Neural progenitor cell (in vitro differentiated cells): ENCODE measurements at regions not wholly inside any gene's neighbourhood (a gene's known extent, or its start where the extent isn't known, plus 50 kb on each side); places are given as distances from the start of the nearest gene placed in this dataset.

ENCODE experiments used
- DNase-seq: peaks from one replicate; pipeline ENCODE4 v3.0.0-alpha.2; 2016; ENCODE audit warnings: low spot score
- H2AFZ ChIP-seq: fragments of 200-600 bp; sonication (generic); replicated peaks from 2 replicates; pipeline ENCODE4 v1.6.1; 2016; ENCODE audit warnings: antibody characterized with exemption
- H3F3A ChIP-seq: fragments of 200-600 bp; sonication (generic); 2 replicates; pipeline ENCODE4 v1.6.1; 2016; ENCODE audit warnings: antibody characterized with exemption, low read depth
- H3K27ac ChIP-seq: fragments of 200-600 bp; sonication (generic); 2 replicates; pipeline ENCODE4 v1.5.1; 2016; ENCODE audit warnings: mild to moderate bottlenecking
- H3K27me3 ChIP-seq: fragments of 200-600 bp; sonication (generic); 2 replicates; pipeline ENCODE4 v1.6.1; 2016; ENCODE audit warnings: mild to moderate bottlenecking, moderate library complexity
- H3K36me3 ChIP-seq: fragments of 200-600 bp; sonication (generic); 2 replicates; pipeline ENCODE4 v1.5.1; 2016
- H3K4me1 ChIP-seq: fragments of 200-600 bp; sonication (generic); 2 replicates; pipeline ENCODE4 v1.6.1; 2016; ENCODE audit warnings: mixed run types
- H3K4me2 ChIP-seq: fragments of 200-600 bp; sonication (generic); 2 replicates; pipeline ENCODE4 v1.6.1; 2016
- H3K4me3 ChIP-seq: fragments of 200-600 bp; sonication (generic); 2 replicates; pipeline ENCODE4 v1.5.1; 2016
- H3K79me2 ChIP-seq: fragments of 200-600 bp; sonication (generic); 2 replicates; pipeline ENCODE4 v1.6.1; 2016; ENCODE audit warnings: low read depth
- H3K9ac ChIP-seq: fragments of 200-600 bp; sonication (generic); 2 replicates; pipeline ENCODE4 v1.6.1; 2016
- H3K9me3 ChIP-seq: fragments of 200-600 bp; sonication (generic); 2 replicates; pipeline ENCODE4 v1.5.1; 2016; ENCODE audit warnings: low read depth
- H4K20me1 ChIP-seq: fragments of 200-600 bp; sonication (generic); 2 replicates; pipeline ENCODE4 v1.6.1; 2016; ENCODE audit warnings: low read depth
- H3K27ac Mint-ChIP-seq: 3 replicates; pipeline ENCODE4 v1.8.0; 2021; ENCODE audit warnings: mixed read lengths
- H3K27me3 Mint-ChIP-seq: 2 replicates; pipeline ENCODE4 v1.8.0; 2022; ENCODE audit warnings: low read depth, mild to moderate bottlenecking, inconsistent platforms, moderate library complexity, mixed read lengths; ENCODE audit not compliant: insufficient read depth
- H3K36me3 Mint-ChIP-seq: 3 replicates; pipeline ENCODE4 v1.8.0; 2021; ENCODE audit warnings: mixed read lengths
- H3K4me1 Mint-ChIP-seq: 3 replicates; pipeline ENCODE4 v1.8.0; 2021; ENCODE audit warnings: mixed read lengths
- H3K4me3 Mint-ChIP-seq: 3 replicates; pipeline ENCODE4 v1.8.0; 2021; ENCODE audit warnings: mild to moderate bottlenecking, moderate library complexity, mixed read lengths
- H3K9me3 Mint-ChIP-seq: 3 replicates; pipeline ENCODE4 v1.8.0; 2020; ENCODE audit warnings: mixed read lengths
- CTCF ChIP-seq: fragments of 200-600 bp; sonication (generic); IDR thresholded peaks from 2 replicates; pipeline ENCODE4 v1.5.1; 2017; ENCODE audit warnings: antibody characterized with exemption, mild to moderate bottlenecking
- EZH2 ChIP-seq: fragments of 200-600 bp; sonication (generic); IDR thresholded peaks from 2 replicates; pipeline ENCODE4 v1.6.1; 2017; ENCODE audit warnings: antibody characterized with exemption, mild to moderate bottlenecking, moderate library complexity
- EZH2phosphoT487 ChIP-seq: fragments of 200-600 bp; sonication (generic); IDR thresholded peaks from 2 replicates; pipeline ENCODE4 v1.6.1; 2017; ENCODE audit warnings: antibody characterized with exemption

GRCh38 chr6:148235446-148235845 lies 107.2 kb upstream of the SASH1 start:
- no peak overlapping the region for H3K27ac Mint-ChIP-seq
- no peaks in the 10 kb centered on the region for H3K9me3 Mint-ChIP-seq
- Histone ChIP-seq H3K4me3 (no peak overlapping the region), H3K9me3 (no peaks in the 10 kb centered on the region), H3F3A (no peaks in the 10 kb centered on the region), H3K4me2 (no peak overlapping the region), H3K27me3 (no peaks in the 10 kb centered on the region), H3K4me1 (no peaks in the 10 kb centered on the region), H3K36me3 (no peaks in the 10 kb centered on the region), H2AFZ (no peak overlapping the region), H3K9ac (no peak overlapping the region), H3K27ac (no peak overlapping the region), H3K79me2 (no peaks in the 10 kb centered on the region), H4K20me1 (no peaks in the 10 kb centered on the region)
- no peaks in the 10 kb centered on the region for H3K4me1 Mint-ChIP-seq
- no peak overlapping the region for H3K4me3 Mint-ChIP-seq
- no peaks in the 10 kb centered on the region for H3K36me3 Mint-ChIP-seq
- H3K27me3 Mint-ChIP-seq: peaks cover 2% of the 10 kb centered on the region
- no peak for TF ChIP-seq CTCF
- no peak for TF ChIP-seq EZH2
- no peak for TF ChIP-seq EZH2phosphoT487
- DNase-seq: no peak

GRCh38 chr6:148238713-148239112 lies 103.9 kb upstream of the SASH1 start:
- DNase-seq: no peak
- no peak overlapping the region for H3K9ac ChIP-seq
- no peak overlapping the region for H3K4me2 ChIP-seq
- no peaks in the 10 kb centered on the region for H3K4me1 ChIP-seq
- no peaks in the 10 kb centered on the region for H3K79me2 ChIP-seq
- Mint-ChIP-seq H3K27me3 (peaks cover 3% of the 10 kb centered on the region), H3K27ac (no peak overlapping the region), H3K4me1 (no peaks in the 10 kb centered on the region), H3K36me3 (no peaks in the 10 kb centered on the region), H3K9me3 (no peaks in the 10 kb centered on the region), H3K4me3 (no peak overlapping the region)
- H3K9me3 ChIP-seq: no peaks in the 10 kb centered on the region
- TF ChIP-seq EZH2 (no peak), EZH2phosphoT487 (no peak), CTCF (no peak)
- H3K27me3 ChIP-seq: no peaks in the 10 kb centered on the region
- no peak overlapping the region for H3K27ac ChIP-seq
- no peak overlapping the region for H2AFZ ChIP-seq
- H3K36me3 ChIP-seq: no peaks in the 10 kb centered on the region
- H3K4me3 ChIP-seq: no peak overlapping the region
- no peaks in the 10 kb centered on the region for H3F3A ChIP-seq
- no peaks in the 10 kb centered on the region for H4K20me1 ChIP-seq

GRCh38 chr6:148239215-148239614 lies 103.4 kb upstream of the SASH1 start:
- Mint-ChIP-seq H3K27ac (no peak overlapping the region), H3K9me3 (no peaks in the 10 kb centered on the region), H3K27me3 (peaks cover 3% of the 10 kb centered on the region), H3K4me3 (no peak overlapping the region), H3K4me1 (peaks cover under 1% of the 10 kb centered on the region), H3K36me3 (no peaks in the 10 kb centered on the region)
- H3F3A ChIP-seq: no peaks in the 10 kb centered on the region
- H3K9ac ChIP-seq: no peak overlapping the region
- no peaks in the 10 kb centered on the region for H3K27me3 ChIP-seq
- no peak for DNase-seq
- H2AFZ ChIP-seq: no peak overlapping the region
- H3K9me3 ChIP-seq: no peaks in the 10 kb centered on the region
- H3K4me1 ChIP-seq: no peaks in the 10 kb centered on the region
- no peaks in the 10 kb centered on the region for H3K79me2 ChIP-seq
- no peaks in the 10 kb centered on the region for H3K36me3 ChIP-seq
- no peaks in the 10 kb centered on the region for H4K20me1 ChIP-seq
- no peak overlapping the region for H3K27ac ChIP-seq
- TF ChIP-seq EZH2phosphoT487: no peak
- H3K4me3 ChIP-seq: no peak overlapping the region
- no peak overlapping the region for H3K4me2 ChIP-seq

- Histone ChIP-seq H4K20me1 (no peaks in the 10 kb centered on the region), H2AFZ (no peak overlapping the region), H3K4me2 (no peak overlapping the region), H3K9ac (no peak overlapping the region), H3K4me3 (no peak overlapping the region), H3K79me2 (no peaks in the 10 kb centered on the region), H3K36me3 (no peaks in the 10 kb centered on the region), H3F3A (no peaks in the 10 kb centered on the region), H3K9me3 (no peaks in the 10 kb centered on the region), H3K4me1 (no peaks in the 10 kb centered on the region), H3K27me3 (no peaks in the 10 kb centered on the region), H3K27ac (no peak overlapping the region)
- no peaks in the 10 kb centered on the region for H3K9me3 Mint-ChIP-seq
- peaks cover 7% of the 10 kb centered on the region for H3K4me1 Mint-ChIP-seq
- no peak overlapping the region for H3K27ac Mint-ChIP-seq
- no peak overlapping the region for H3K4me3 Mint-ChIP-seq
- TF ChIP-seq EZH2: no peak
- TF ChIP-seq CTCF: no peak
- no peaks in the 10 kb centered on the region for H3K36me3 Mint-ChIP-seq
- peaks cover 2% of the 10 kb centered on the region for H3K27me3 Mint-ChIP-seq
- DNase-seq: no peak
Observed at GRCh38 chr6:148239801-148240460, 102.7 kb upstream of the SASH1 start.
